ENCODE measurements at regions not wholly inside any gene's neighbourhood (a gene's known extent, or its start where the extent isn't known, plus 50 kb on each side); places are given as distances from the start of the nearest gene placed in this dataset.

GRCh38 chr7:131106681-131107336 is 220.9 kb upstream of the MKLN1 start:
- peak; percentile 45 to 61 (median 58) for DNase-seq
- peak overlapping the region; percentile 99 for H3K4me3 ChIP-seq (ENCODE audit: insufficient read depth, low read depth, low read length, poor library complexity, severe bottlenecking)
- H3K27me3 ChIP-seq (replicated peaks; ENCODE audit: control insufficient read depth, insufficient read depth, low read length, poor library complexity, severe bottlenecking), result no peaks in the 10 kb centered on the region
- no peaks in the 10 kb centered on the region for H3K9me3 ChIP-seq (ENCODE audit: control insufficient read depth, low read length)
- H3K4me1 ChIP-seq (ENCODE audit: control insufficient read depth, insufficient read depth, low read length, poor library complexity, severe bottlenecking), result peaks cover 35% of the 10 kb centered on the region
- H3K27ac ChIP-seq (ENCODE audit: insufficient read depth, low read length, poor library complexity, severe bottlenecking), result peak overlapping the region; percentile 97
- H3K36me3 ChIP-seq (ENCODE audit: control insufficient read depth, insufficient read depth, low read length), result peaks cover 8% of the 10 kb centered on the region

GRCh38 chr7:131107337-131108211 is 220.1 kb upstream of the MKLN1 start:
- H3K27me3 ChIP-seq (replicated peaks; ENCODE audit: control insufficient read depth, insufficient read depth, low read length, poor library complexity, severe bottlenecking), result no peaks in the 10 kb centered on the region
- peaks cover 30% of the 10 kb centered on the region for H3K4me1 ChIP-seq (ENCODE audit: control insufficient read depth, insufficient read depth, low read length, poor library complexity, severe bottlenecking)
- no peaks in the 10 kb centered on the region for H3K9me3 ChIP-seq (ENCODE audit: control insufficient read depth, low read length)
- H3K4me3 ChIP-seq (ENCODE audit: insufficient read depth, low read depth, low read length, poor library complexity, severe bottlenecking), result peak overlapping the region; percentile 99
- peak; percentile 59 to 74 (median 65) for DNase-seq
- peak overlapping the region; percentile 97 for H3K27ac ChIP-seq (ENCODE audit: insufficient read depth, low read length, poor library complexity, severe bottlenecking)
- H3K36me3 ChIP-seq (ENCODE audit: control insufficient read depth, insufficient read depth, low read length), result peaks cover 8% of the 10 kb centered on the region

- DNase-seq, result peak; percentile 33 to 43 (median 36)
- peak overlapping the region; percentile 97 for H3K27ac ChIP-seq (ENCODE audit: insufficient read depth, low read length, poor library complexity, severe bottlenecking)
- H3K36me3 ChIP-seq (ENCODE audit: control insufficient read depth, insufficient read depth, low read length), result peaks cover 8% of the 10 kb centered on the region
- H3K4me1 ChIP-seq (ENCODE audit: control insufficient read depth, insufficient read depth, low read length, poor library complexity, severe bottlenecking), result peaks cover 28% of the 10 kb centered on the region
- H3K27me3 ChIP-seq (replicated peaks; ENCODE audit: control insufficient read depth, insufficient read depth, low read length, poor library complexity, severe bottlenecking), result no peaks in the 10 kb centered on the region
- H3K4me3 ChIP-seq (ENCODE audit: insufficient read depth, low read depth, low read length, poor library complexity, severe bottlenecking), result peak overlapping the region; percentile 99
- H3K9me3 ChIP-seq (ENCODE audit: control insufficient read depth, low read length), result no peaks in the 10 kb centered on the region
Measured at GRCh38 chr7:131108212-131108940, 219.3 kb upstream of the MKLN1 start.

GRCh38 chr7:131109011-131109758 is 218.5 kb upstream of the MKLN1 start:
- no peaks in the 10 kb centered on the region for H3K9me3 ChIP-seq (ENCODE audit: control insufficient read depth, low read length)
- no peak for DNase-seq
- H3K27me3 ChIP-seq (replicated peaks; ENCODE audit: control insufficient read depth, insufficient read depth, low read length, poor library complexity, severe bottlenecking), result no peaks in the 10 kb centered on the region
- peaks cover 8% of the 10 kb centered on the region for H3K36me3 ChIP-seq (ENCODE audit: control insufficient read depth, insufficient read depth, low read length)
- H3K27ac ChIP-seq (ENCODE audit: insufficient read depth, low read length, poor library complexity, severe bottlenecking), result peak overlapping the region; percentile 97
- H3K4me1 ChIP-seq (ENCODE audit: control insufficient read depth, insufficient read depth, low read length, poor library complexity, severe bottlenecking), result peaks cover 25% of the 10 kb centered on the region
- peak overlapping the region; percentile 99 for H3K4me3 ChIP-seq (ENCODE audit: insufficient read depth, low read depth, low read length, poor library complexity, severe bottlenecking)

- Histone ChIP-seq H3K27ac (ENCODE audit: insufficient read depth, low read length, poor library complexity, severe bottlenecking) (peak overlapping the region; percentile 97), H3K9me3 (ENCODE audit: control insufficient read depth, low read length) (no peaks in the 10 kb centered on the region), H3K27me3 (replicated peaks; ENCODE audit: control insufficient read depth, insufficient read depth, low read length, poor library complexity, severe bottlenecking) (no peaks in the 10 kb centered on the region), H3K36me3 (ENCODE audit: control insufficient read depth, insufficient read depth, low read length) (peaks cover 8% of the 10 kb centered on the region), H3K4me3 (ENCODE audit: insufficient read depth, low read depth, low read length, poor library complexity, severe bottlenecking) (peak overlapping the region; percentile 38), H3K4me1 (ENCODE audit: control insufficient read depth, insufficient read depth, low read length, poor library complexity, severe bottlenecking) (peaks cover 25% of the 10 kb centered on the region)
- DNase-seq, result peak; percentile 67 to 69 (median 68)
Measured at GRCh38 chr7:131109759-131110296, 217.8 kb upstream of the MKLN1 start.

- no peak overlapping the region for H3K27ac ChIP-seq (ENCODE audit: insufficient read depth, low read length, poor library complexity, severe bottlenecking)
- no peaks in the 10 kb centered on the region for H3K9me3 ChIP-seq (ENCODE audit: control insufficient read depth, low read length)
- peaks cover 25% of the 10 kb centered on the region for H3K4me1 ChIP-seq (ENCODE audit: control insufficient read depth, insufficient read depth, low read length, poor library complexity, severe bottlenecking)
- no peaks in the 10 kb centered on the region for H3K27me3 ChIP-seq (replicated peaks; ENCODE audit: control insufficient read depth, insufficient read depth, low read length, poor library complexity, severe bottlenecking)
- peak overlapping the region; percentile 38 for H3K4me3 ChIP-seq (ENCODE audit: insufficient read depth, low read depth, low read length, poor library complexity, severe bottlenecking)
- peaks cover 8% of the 10 kb centered on the region for H3K36me3 ChIP-seq (ENCODE audit: control insufficient read depth, insufficient read depth, low read length)
- no peak for DNase-seq
Measured at GRCh38 chr7:131110297-131111080, 217.2 kb upstream of the MKLN1 start.

- DNase-seq, result no peak
- Histone ChIP-seq H3K27ac (ENCODE audit: insufficient read depth, low read length, poor library complexity, severe bottlenecking) (no peak overlapping the region), H3K27me3 (replicated peaks; ENCODE audit: control insufficient read depth, insufficient read depth, low read length, poor library complexity, severe bottlenecking) (no peaks in the 10 kb centered on the region), H3K9me3 (ENCODE audit: control insufficient read depth, low read length) (no peaks in the 10 kb centered on the region), H3K4me1 (ENCODE audit: control insufficient read depth, insufficient read depth, low read length, poor library complexity, severe bottlenecking) (peaks cover 25% of the 10 kb centered on the region), H3K4me3 (ENCODE audit: insufficient read depth, low read depth, low read length, poor library complexity, severe bottlenecking) (peak overlapping the region; percentile 38), H3K36me3 (ENCODE audit: control insufficient read depth, insufficient read depth, low read length) (peaks cover 8% of the 10 kb centered on the region)
Measured at GRCh38 chr7:131111081-131111576, 216.5 kb upstream of the MKLN1 start.

GRCh38 chr7:131111792-131112191 is 215.9 kb upstream of the MKLN1 start:
- no peak overlapping the region for H3K27ac ChIP-seq (ENCODE audit: insufficient read depth, low read length, poor library complexity, severe bottlenecking)
- H3K9me3 ChIP-seq (ENCODE audit: control insufficient read depth, low read length), result no peaks in the 10 kb centered on the region
- no peaks in the 10 kb centered on the region for H3K27me3 ChIP-seq (replicated peaks; ENCODE audit: control insufficient read depth, insufficient read depth, low read length, poor library complexity, severe bottlenecking)
- H3K4me1 ChIP-seq (ENCODE audit: control insufficient read depth, insufficient read depth, low read length, poor library complexity, severe bottlenecking), result peaks cover 25% of the 10 kb centered on the region
- H3K4me3 ChIP-seq (ENCODE audit: insufficient read depth, low read depth, low read length, poor library complexity, severe bottlenecking), result no peak overlapping the region
- H3K36me3 ChIP-seq (ENCODE audit: control insufficient read depth, insufficient read depth, low read length), result peaks cover 8% of the 10 kb centered on the region
- DNase-seq, result no peak
